ENCODE measurements at regions not wholly inside any gene's neighbourhood (a gene's known extent, or its start where the extent isn't known, plus 50 kb on each side); places are given as distances from the start of the nearest gene placed in this dataset.

DNA sequence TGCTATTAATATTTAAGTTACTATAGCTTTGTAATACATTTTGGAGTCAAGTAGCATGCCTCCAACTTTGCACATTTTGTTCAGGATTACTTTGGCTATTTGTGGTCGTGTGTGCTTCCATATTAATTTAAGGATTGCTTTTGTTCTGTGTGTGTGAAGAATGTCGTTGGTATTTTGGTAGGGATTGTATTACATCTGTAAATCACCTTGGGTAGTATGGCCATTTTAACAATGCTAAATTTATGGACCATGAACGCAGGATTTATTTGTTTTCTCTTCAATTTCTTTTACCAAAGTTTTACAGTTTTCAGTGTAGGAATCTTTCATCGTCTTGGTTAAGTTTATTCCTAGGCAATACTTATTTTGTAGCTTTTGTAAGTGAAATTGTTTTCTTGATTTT is 758.0 kb downstream of the FRK start:
- TF ChIP-seq POLR2AphosphoS2 (IDR thresholded peaks at IDR 0.05; ENCODE audit: low read depth, low read length) (no peak), CTCF (IDR thresholded peaks at IDR 0.05 in 2 of 3, conservative IDR thresholded peaks at IDR 0.05 in 1 of 3; ENCODE audit: control insufficient read depth in 2 of 3, extremely low read depth in 1 of 3, insufficient read depth in 1 of 3, low read depth in 3 of 3, low read length in 3 of 3) (no peak), POLR2A (IDR thresholded peaks at IDR 0.05; ENCODE audit: low read depth, low read length) (no peak), CEBPB (IDR thresholded peaks at IDR 0.05; ENCODE audit: borderline replicate concordance in 1 of 2, low read depth in 2 of 2, low read length in 2 of 2) (no peak), ZBTB33 (IDR thresholded peaks at IDR 0.05) (no peak), ZNF274 (IDR thresholded peaks at IDR 0.05; ENCODE audit: insufficient read depth, insufficient read length) (no peak), SMC3 (IDR thresholded peaks at IDR 0.05; ENCODE audit: borderline replicate concordance, low read length) (no peak), RAD51 (IDR thresholded peaks at IDR 0.05) (no peak)
